ENCODE measurements at regions not wholly inside any gene's neighbourhood (a gene's known extent, or its start where the extent isn't known, plus 50 kb on each side); places are given as distances from the start of the nearest gene placed in this dataset.
"Not testable (repeated sequence)": the region's sequence is repeated elsewhere in the genome, so short reads cannot be mapped to it uniquely, and the experiment has no call there.

- DNase-seq: no peak
Observed at GRCh38 chr12:92059960-92060359, 85.7 kb downstream of the BTG1 start.

- DNase-seq: no peak
Observed at GRCh38 chr12:92058664-92059063, 87.0 kb downstream of the BTG1 start.

GRCh38 chr12:92056756-92057155 is 88.9 kb downstream of the BTG1 start:
- DNase-seq: not testable (repeated sequence)

GRCh38 chr12:92056290-92056689 is 89.4 kb downstream of the BTG1 start:
- DNase-seq: no peak

- no peak for DNase-seq
Observed at GRCh38 chr12:92055877-92056276, 89.8 kb downstream of the BTG1 start.

DNA sequence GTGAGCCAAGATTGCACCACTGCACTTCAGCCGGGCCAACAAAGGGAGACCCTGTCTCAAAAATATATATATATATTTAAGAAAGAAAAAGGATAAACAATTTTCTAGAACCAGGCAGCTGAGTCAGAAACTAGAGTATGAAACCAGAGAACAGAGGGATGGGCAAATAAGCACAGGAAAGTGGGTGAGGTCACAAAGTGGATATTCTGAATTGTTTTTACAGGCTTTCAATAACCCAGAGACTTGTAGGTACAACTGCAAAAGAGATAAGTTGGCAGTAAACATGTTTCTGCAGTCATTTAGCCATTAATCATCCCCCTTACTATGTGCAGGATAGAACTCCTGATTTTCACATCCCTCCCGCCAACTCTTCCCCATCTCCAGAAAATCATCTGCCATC is 94.2 kb downstream of the BTG1 start:
- no peak for DNase-seq

- DNase-seq: no peak
Observed at GRCh38 chr12:92049403-92049802, 96.2 kb downstream of the BTG1 start.

- no peak for DNase-seq
Observed at GRCh38 chr12:92047393-92047826, 98.2 kb downstream of the BTG1 start.

DNA sequence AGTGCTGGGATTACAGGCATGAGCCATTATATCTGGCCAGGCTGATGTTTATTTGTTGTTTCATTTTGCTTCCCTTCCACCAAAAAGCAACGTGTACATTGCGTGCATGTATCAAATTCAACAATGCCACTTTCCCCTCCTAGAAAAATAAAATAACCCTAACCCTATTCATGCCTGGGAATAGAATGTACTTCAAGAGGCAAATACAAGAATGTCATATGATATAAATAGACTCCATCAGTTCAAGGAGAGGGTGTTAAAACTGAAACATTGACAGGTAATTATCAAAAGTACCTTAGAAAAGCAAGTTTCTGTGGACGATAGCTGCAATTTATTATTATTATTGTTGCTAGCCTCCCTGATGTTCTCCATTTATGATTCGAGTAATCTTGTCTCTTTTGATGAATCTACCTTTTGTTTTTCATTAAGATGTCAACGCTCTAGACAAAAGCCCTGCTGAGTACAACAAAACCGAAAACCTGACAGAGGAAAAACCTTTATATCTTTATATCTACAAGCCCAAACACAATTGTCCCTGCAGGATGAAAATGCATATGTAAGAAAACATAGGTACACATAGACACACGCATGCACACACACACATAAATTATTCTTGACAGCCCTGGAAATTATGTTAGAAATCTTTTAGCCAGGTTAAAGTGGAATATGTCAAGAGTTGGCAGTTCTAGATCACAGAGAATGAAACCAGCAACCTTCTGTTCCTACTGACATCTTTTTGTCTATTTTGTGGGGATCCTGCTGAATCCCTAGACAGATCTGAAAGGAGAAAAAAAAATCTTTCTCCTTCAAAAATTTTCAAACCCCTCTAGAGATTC is 98.9 kb downstream of the BTG1 start:
- DNase-seq: no peak

DNA sequence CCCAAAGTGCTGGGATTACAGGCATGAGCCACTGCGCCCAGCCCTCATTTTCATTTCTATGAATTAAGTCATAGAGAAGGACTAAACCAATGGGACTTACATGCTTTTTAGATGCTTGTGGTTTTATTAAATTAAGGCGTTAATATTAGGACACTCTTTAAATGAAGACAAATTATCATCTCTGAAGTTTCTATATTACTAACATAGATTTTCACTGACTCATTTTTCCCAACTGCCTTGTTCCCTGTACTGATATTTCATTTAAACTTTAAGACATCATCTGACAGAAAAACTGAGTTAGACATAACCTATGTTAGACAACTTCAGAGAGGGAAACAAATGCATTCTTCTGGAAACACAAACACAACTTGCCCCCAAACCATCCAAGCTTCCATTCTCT is 99.8 kb downstream of the BTG1 start:
- DNase-seq: no peak

GRCh38 chr12:92044435-92044834 is 101.2 kb downstream of the BTG1 start:
- no peak for DNase-seq

- no peak for DNase-seq
Observed at GRCh38 chr12:92042791-92043531, 102.7 kb downstream of the BTG1 start.

- DNase-seq: no peak
Observed at GRCh38 chr12:92041742-92042141, 103.9 kb downstream of the BTG1 start.

GRCh38 chr12:92039046-92039445 is 106.6 kb downstream of the BTG1 start:
- no peak for DNase-seq

- no peak for DNase-seq
Observed at GRCh38 chr12:92038476-92038875, 107.2 kb downstream of the BTG1 start.

DNA sequence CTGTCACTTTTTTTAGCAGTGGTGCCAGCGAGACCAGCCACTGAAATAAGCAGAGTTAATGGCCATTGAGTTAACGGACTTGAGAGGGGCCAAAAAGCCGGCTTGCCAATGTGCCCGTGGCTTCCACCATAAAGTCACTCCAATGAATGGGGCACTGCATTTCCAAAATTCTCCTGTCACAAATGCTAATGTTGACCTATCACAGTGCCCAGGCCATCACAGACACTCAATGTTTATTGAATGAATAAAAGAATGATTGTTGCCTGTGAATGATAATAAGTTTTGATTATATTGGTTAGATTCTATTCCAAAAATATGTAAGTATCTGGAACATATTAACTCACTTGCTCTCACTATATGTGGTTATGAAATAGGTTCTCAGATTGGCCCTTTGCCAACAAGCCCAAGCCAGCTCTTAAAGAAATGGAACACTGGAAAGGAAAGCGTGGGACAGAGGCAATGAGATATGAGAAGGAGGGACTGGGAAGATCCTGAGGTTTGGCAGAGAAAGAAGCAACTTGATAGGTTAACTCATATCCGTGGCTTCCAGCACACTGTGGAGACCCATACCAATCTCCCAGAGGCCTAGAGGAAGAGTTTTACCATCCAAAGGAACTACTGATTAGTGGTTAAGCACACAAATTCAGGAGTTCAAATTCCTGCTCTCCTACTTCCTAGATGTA is 108.7 kb downstream of the BTG1 start:
- no peak for DNase-seq

- DNase-seq: peak; percentile 62
Observed at GRCh38 chr12:92036061-92036620, 109.5 kb downstream of the BTG1 start.

DNA sequence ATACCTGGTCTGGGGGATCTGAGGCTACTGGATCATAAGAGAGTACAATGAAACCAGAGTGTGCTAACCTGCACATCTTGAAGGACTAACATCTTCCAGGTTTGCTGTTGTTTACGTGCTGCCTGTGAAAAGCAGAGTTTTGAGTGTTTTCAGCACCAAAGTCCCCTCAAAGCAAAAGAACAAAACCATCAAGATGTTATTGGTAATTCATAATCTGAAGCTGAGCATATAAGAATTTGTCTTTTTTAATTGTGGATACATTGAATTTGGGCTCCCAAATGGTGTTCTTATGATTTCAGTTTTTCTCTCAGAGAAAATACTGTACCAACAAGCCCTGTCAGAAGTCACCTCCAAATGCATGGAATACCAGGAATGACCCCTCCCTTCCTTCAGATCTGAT is 110.2 kb downstream of the BTG1 start:
- no peak for DNase-seq

DNA sequence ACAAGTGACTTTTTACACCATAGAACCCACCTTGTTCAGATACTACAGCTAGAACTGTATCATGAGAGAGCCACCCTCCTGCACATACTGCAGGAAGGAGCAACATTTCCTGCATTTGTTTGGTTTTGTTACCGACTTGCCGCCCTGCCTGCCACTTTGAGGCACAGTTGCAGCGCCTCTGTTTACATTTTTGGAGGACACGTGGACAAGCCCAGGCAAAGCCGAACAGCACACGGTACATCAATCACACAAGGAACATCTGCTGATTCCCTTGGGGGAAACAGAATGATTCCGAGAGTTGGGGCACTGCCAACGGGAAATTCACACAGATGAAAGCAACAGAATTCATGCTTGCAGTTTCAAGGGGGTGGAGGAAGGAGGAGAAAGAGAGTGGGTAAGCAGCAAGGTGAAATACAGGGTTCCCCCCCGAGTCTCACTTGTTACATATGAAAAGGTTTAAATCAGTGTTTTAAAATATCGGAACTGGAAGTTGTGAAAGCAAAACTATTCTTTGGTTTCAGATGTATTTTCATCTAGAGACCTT is 110.7 kb downstream of the BTG1 start:
- DNase-seq: peak; percentile 37

DNA sequence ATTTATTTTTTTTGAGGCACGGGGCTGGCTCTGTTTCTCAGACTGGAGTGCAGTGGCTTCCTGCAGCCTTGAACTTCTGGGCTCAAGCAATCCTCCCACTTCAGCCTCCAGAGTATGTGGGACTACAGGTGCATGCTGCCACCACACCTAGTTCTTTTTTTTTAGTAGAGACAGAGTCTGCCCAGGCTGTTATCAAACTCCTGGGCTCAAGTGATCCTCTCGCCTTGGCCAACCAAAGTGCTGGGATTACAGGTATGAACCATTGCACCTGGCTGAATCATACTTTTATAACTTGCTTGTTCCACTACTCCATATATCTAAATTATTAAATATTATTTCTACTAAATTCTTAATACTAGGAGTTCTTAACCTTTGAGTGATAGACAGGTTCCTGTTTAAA is 111.6 kb downstream of the BTG1 start:
- DNase-seq: no peak

GRCh38 chr12:92032965-92033364 is 112.7 kb downstream of the BTG1 start:
- DNase-seq: no peak

- DNase-seq: no peak
Observed at GRCh38 chr12:92032101-92032500, 113.5 kb downstream of the BTG1 start.

GRCh38 chr12:92030618-92031017 is 115.0 kb downstream of the BTG1 start:
- DNase-seq: peak; percentile 32

Measured in retina (tissue), 1 donor.